ENCODE measurements at regions not wholly inside any gene's neighbourhood (a gene's known extent, or its start where the extent isn't known, plus 50 kb on each side); places are given as distances from the start of the nearest gene placed in this dataset.

DNA sequence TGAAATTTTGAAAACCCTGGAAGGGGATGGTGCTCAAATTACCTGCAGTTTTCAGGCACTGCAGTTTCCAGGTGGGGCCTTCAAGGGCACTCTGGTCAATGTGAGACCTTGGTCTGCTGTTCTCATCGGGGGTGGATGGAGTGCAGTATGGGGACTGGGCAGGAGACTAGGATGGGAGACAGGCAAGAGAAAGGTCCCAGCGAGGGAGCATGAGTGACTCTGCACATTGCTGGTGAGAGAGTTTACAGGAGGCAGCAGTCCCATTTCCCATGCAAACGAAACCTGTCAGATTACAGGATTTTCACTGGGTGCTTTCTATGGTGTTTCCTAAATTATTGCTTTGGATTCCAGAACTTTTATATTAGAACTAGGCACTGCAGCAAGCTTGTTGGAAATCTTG, 73.5 kb upstream of the DTNBP1 start:
- TF ChIP-seq, protein P1, sequence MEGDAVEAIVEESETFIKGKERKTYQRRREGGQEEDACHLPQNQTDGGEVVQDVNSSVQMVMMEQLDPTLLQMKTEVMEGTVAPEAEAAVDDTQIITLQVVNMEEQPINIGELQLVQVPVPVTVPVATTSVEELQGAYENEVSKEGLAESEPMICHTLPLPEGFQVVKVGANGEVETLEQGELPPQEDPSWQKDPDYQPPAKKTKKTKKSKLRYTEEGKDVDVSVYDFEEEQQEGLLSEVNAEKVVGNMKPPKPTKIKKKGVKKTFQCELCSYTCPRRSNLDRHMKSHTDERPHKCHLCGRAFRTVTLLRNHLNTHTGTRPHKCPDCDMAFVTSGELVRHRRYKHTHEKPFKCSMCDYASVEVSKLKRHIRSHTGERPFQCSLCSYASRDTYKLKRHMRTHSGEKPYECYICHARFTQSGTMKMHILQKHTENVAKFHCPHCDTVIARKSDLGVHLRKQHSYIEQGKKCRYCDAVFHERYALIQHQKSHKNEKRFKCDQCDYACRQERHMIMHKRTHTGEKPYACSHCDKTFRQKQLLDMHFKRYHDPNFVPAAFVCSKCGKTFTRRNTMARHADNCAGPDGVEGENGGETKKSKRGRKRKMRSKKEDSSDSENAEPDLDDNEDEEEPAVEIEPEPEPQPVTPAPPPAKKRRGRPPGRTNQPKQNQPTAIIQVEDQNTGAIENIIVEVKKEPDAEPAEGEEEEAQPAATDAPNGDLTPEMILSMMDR (IDR thresholded peaks at IDR 0.05 in 2 of 3, conservative IDR thresholded peaks at IDR 0.05 in 1 of 3; ENCODE audit: borderline replicate concordance in 1 of 3, insufficient read depth in 1 of 3, low read depth in 2 of 3, low read length in 2 of 3) = no peak
- TF ChIP-seq POLR2A (IDR thresholded peaks at IDR 0.05; ENCODE audit: borderline replicate concordance, extremely low read depth, insufficient read depth, insufficient read length) = no peak
- TF ChIP-seq, protein P2, sequence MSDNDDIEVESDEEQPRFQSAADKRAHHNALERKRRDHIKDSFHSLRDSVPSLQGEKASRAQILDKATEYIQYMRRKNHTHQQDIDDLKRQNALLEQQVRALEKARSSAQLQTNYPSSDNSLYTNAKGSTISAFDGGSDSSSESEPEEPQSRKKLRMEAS (IDR thresholded peaks at IDR 0.05) = no peak
- TF ChIP-seq, protein P3, sequence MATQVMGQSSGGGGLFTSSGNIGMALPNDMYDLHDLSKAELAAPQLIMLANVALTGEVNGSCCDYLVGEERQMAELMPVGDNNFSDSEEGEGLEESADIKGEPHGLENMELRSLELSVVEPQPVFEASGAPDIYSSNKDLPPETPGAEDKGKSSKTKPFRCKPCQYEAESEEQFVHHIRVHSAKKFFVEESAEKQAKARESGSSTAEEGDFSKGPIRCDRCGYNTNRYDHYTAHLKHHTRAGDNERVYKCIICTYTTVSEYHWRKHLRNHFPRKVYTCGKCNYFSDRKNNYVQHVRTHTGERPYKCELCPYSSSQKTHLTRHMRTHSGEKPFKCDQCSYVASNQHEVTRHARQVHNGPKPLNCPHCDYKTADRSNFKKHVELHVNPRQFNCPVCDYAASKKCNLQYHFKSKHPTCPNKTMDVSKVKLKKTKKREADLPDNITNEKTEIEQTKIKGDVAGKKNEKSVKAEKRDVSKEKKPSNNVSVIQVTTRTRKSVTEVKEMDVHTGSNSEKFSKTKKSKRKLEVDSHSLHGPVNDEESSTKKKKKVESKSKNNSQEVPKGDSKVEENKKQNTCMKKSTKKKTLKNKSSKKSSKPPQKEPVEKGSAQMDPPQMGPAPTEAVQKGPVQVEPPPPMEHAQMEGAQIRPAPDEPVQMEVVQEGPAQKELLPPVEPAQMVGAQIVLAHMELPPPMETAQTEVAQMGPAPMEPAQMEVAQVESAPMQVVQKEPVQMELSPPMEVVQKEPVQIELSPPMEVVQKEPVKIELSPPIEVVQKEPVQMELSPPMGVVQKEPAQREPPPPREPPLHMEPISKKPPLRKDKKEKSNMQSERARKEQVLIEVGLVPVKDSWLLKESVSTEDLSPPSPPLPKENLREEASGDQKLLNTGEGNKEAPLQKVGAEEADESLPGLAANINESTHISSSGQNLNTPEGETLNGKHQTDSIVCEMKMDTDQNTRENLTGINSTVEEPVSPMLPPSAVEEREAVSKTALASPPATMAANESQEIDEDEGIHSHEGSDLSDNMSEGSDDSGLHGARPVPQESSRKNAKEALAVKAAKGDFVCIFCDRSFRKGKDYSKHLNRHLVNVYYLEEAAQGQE (IDR thresholded peaks at IDR 0.05; ENCODE audit: low read depth) = no peak
- no peak for TF ChIP-seq EZH2 (IDR thresholded peaks at IDR 0.05)
- TF ChIP-seq CEBPB (IDR thresholded peaks at IDR 0.05; ENCODE audit: low read depth) = no peak
- TF ChIP-seq EZH2phosphoT487 (IDR thresholded peaks at IDR 0.05; ENCODE audit: borderline replicate concordance) = no peak
- no peak for TF ChIP-seq POLR2AphosphoS5 (IDR thresholded peaks at IDR 0.05; ENCODE audit: low read depth, low read length)
- no peak for TF ChIP-seq ZNF274 (IDR thresholded peaks at IDR 0.05; ENCODE audit: low read depth, low read length)
- no peak for TF ChIP-seq YY1 (IDR thresholded peaks at IDR 0.05; ENCODE audit: extremely low read depth, insufficient replicate concordance, low read depth, low read length)
- TF ChIP-seq, protein P4, sequence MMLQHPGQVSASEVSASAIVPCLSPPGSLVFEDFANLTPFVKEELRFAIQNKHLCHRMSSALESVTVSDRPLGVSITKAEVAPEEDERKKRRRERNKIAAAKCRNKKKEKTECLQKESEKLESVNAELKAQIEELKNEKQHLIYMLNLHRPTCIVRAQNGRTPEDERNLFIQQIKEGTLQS (IDR thresholded peaks at IDR 0.05) = no peak
- TF ChIP-seq RAD21 (IDR thresholded peaks at IDR 0.05; ENCODE audit: low read depth) = no peak
- TF ChIP-seq SP1 (IDR thresholded peaks at IDR 0.05; ENCODE audit: low read depth) = no peak
- TF ChIP-seq, protein P5, sequence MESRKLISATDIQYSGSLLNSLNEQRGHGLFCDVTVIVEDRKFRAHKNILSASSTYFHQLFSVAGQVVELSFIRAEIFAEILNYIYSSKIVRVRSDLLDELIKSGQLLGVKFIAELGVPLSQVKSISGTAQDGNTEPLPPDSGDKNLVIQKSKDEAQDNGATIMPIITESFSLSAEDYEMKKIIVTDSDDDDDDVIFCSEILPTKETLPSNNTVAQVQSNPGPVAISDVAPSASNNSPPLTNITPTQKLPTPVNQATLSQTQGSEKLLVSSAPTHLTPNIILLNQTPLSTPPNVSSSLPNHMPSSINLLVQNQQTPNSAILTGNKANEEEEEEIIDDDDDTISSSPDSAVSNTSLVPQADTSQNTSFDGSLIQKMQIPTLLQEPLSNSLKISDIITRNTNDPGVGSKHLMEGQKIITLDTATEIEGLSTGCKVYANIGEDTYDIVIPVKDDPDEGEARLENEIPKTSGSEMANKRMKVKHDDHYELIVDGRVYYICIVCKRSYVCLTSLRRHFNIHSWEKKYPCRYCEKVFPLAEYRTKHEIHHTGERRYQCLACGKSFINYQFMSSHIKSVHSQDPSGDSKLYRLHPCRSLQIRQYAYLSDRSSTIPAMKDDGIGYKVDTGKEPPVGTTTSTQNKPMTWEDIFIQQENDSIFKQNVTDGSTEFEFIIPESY (IDR thresholded peaks at IDR 0.05; ENCODE audit: extremely low read depth, insufficient replicate concordance, low read length) = no peak
